ENCODE measurements at regions not wholly inside any gene's neighbourhood (a gene's known extent, or its start where the extent isn't known, plus 50 kb on each side); places are given as distances from the start of the nearest gene placed in this dataset.

DNA sequence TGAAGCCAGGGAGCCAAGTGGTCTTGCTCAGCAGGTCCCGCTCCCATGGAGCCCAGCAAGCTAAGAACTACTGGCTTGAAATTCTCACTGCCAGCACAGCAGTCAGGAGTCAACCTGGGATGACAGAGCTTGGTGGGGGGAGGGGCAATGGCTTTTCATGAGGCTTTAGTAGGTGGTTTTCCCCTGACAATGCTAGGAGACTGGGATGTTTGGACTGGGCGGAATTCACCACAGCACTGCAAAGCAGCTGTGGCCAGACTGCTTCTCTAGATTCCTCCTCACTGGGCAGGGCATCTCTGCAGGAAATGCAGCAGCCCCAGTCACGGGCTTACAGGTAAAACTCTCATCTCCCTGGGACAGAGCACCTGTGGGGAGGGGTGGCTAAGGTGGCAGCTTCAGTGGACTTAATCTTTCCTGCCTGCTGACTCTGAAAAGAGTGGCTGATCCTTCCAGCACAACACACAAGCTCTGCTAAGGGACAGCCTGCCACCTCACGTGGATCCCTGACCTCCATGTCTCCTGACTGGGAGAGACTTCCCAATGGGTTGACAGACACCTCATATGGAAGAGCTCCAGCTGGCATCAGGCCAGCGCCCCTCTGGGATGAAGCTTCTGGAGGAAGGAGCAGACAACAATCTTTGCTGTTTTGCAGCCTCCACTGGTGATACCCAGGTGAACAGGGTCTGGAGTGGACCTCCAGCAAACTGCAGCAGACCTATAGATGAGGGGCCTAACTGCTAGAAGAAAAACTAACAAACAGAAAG, 349.7 kb upstream of the ST6GAL2 start (continued):
- TF ChIP-seq, protein P1, sequence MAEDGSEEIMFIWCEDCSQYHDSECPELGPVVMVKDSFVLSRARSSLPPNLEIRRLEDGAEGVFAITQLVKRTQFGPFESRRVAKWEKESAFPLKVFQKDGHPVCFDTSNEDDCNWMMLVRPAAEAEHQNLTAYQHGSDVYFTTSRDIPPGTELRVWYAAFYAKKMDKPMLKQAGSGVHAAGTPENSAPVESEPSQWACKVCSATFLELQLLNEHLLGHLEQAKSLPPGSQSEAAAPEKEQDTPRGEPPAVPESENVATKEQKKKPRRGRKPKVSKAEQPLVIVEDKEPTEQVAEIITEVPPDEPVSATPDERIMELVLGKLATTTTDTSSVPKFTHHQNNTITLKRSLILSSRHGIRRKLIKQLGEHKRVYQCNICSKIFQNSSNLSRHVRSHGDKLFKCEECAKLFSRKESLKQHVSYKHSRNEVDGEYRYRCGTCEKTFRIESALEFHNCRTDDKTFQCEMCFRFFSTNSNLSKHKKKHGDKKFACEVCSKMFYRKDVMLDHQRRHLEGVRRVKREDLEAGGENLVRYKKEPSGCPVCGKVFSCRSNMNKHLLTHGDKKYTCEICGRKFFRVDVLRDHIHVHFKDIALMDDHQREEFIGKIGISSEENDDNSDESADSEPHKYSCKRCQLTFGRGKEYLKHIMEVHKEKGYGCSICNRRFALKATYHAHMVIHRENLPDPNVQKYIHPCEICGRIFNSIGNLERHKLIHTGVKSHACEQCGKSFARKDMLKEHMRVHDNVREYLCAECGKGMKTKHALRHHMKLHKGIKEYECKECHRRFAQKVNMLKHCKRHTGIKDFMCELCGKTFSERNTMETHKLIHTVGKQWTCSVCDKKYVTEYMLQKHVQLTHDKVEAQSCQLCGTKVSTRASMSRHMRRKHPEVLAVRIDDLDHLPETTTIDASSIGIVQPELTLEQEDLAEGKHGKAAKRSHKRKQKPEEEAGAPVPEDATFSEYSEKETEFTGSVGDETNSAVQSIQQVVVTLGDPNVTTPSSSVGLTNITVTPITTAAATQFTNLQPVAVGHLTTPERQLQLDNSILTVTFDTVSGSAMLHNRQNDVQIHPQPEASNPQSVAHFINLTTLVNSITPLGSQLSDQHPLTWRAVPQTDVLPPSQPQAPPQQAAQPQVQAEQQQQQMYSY (CRISPR knock-in tag; IDR thresholded peaks at IDR 0.05): no peak
- no peak for TF ChIP-seq EMX1 (CRISPR knock-in tag; IDR thresholded peaks at IDR 0.05)
- TF ChIP-seq ETV6 (CRISPR knock-in tag; IDR thresholded peaks at IDR 0.05): no peak
- no peak for TF ChIP-seq TP53 (CRISPR knock-in tag; IDR thresholded peaks at IDR 0.05)
- TF ChIP-seq, protein P2, sequence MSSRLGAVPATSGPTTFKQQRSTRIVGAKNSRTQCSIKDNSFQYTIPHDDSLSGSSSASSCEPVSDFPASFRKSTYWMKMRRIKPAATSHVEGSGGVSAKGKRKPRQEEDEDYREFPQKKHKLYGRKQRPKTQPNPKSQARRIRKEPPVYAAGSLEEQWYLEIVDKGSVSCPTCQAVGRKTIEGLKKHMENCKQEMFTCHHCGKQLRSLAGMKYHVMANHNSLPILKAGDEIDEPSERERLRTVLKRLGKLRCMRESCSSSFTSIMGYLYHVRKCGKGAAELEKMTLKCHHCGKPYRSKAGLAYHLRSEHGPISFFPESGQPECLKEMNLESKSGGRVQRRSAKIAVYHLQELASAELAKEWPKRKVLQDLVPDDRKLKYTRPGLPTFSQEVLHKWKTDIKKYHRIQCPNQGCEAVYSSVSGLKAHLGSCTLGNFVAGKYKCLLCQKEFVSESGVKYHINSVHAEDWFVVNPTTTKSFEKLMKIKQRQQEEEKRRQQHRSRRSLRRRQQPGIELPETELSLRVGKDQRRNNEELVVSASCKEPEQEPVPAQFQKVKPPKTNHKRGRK (CRISPR knock-in tag; IDR thresholded peaks at IDR 0.05; ENCODE audit: borderline replicate concordance): no peak
- TF ChIP-seq ELF4 (CRISPR knock-in tag; IDR thresholded peaks at IDR 0.05; ENCODE audit: low read depth): no peak
- TF ChIP-seq, protein P3, sequence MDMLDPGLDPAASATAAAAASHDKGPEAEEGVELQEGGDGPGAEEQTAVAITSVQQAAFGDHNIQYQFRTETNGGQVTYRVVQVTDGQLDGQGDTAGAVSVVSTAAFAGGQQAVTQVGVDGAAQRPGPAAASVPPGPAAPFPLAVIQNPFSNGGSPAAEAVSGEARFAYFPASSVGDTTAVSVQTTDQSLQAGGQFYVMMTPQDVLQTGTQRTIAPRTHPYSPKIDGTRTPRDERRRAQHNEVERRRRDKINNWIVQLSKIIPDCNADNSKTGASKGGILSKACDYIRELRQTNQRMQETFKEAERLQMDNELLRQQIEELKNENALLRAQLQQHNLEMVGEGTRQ (CRISPR knock-in tag; IDR thresholded peaks at IDR 0.05): no peak
- no peak for TF ChIP-seq SMAD4 (CRISPR knock-in tag; IDR thresholded peaks at IDR 0.05)
- TF ChIP-seq, protein P4, sequence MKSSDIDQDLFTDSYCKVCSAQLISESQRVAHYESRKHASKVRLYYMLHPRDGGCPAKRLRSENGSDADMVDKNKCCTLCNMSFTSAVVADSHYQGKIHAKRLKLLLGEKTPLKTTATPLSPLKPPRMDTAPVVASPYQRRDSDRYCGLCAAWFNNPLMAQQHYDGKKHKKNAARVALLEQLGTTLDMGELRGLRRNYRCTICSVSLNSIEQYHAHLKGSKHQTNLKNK (CRISPR knock-in tag; IDR thresholded peaks at IDR 0.05): no peak

DNA sequence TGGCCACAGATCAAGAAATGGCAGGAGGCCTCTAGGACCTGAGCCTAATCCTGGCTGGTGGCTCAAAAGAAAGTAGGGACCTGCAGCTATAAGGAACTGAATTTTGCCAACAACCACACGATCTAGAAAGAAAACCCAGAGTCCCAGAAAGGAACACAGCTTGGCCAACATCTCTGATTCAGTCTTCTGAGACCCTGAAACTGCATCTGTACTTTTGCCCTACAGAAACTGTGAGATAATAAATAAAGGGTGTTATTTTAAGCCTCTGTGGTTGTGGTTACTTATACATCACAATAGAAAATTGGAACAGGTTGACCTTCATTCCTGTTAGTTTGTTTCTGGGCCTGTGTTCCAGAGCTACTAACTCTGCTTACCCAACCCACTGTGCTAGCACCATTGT, 356.8 kb upstream of the ST6GAL2 start:
- TF ChIP-seq, protein P5, sequence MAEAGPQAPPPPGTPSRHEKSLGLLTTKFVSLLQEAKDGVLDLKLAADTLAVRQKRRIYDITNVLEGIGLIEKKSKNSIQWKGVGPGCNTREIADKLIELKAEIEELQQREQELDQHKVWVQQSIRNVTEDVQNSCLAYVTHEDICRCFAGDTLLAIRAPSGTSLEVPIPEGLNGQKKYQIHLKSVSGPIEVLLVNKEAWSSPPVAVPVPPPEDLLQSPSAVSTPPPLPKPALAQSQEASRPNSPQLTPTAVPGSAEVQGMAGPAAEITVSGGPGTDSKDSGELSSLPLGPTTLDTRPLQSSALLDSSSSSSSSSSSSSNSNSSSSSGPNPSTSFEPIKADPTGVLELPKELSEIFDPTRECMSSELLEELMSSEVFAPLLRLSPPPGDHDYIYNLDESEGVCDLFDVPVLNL (CRISPR knock-in tag; IDR thresholded peaks at IDR 0.05; ENCODE audit: borderline replicate concordance, low read depth): no peak
- TF ChIP-seq ZNF317 (CRISPR knock-in tag; IDR thresholded peaks at IDR 0.05; ENCODE audit: borderline replicate concordance, low read depth) (no peak), NFE2L1 (CRISPR knock-in tag; IDR thresholded peaks at IDR 0.05) (no peak), GRHL2 (CRISPR knock-in tag; IDR thresholded peaks at IDR 0.05; ENCODE audit: insufficient replicate concordance, severe bottlenecking) (no peak), ZNF396 (CRISPR knock-in tag; IDR thresholded peaks at IDR 0.05; ENCODE audit: borderline replicate concordance) (no peak)
- TF ChIP-seq, protein P6, sequence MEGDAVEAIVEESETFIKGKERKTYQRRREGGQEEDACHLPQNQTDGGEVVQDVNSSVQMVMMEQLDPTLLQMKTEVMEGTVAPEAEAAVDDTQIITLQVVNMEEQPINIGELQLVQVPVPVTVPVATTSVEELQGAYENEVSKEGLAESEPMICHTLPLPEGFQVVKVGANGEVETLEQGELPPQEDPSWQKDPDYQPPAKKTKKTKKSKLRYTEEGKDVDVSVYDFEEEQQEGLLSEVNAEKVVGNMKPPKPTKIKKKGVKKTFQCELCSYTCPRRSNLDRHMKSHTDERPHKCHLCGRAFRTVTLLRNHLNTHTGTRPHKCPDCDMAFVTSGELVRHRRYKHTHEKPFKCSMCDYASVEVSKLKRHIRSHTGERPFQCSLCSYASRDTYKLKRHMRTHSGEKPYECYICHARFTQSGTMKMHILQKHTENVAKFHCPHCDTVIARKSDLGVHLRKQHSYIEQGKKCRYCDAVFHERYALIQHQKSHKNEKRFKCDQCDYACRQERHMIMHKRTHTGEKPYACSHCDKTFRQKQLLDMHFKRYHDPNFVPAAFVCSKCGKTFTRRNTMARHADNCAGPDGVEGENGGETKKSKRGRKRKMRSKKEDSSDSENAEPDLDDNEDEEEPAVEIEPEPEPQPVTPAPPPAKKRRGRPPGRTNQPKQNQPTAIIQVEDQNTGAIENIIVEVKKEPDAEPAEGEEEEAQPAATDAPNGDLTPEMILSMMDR (IDR thresholded peaks at IDR 0.05): no peak
- no peaks in the 10 kb centered on the region for H3K9me3 Mint-ChIP-seq
- ChIA-PET CTCF (no interaction called here), POLR2A (no interaction called here)
- DNase-seq (ENCODE audit: low spot score): no peak
- ATAC-seq: no peak
- no peak overlapping the region for H3K4me3 Mint-ChIP-seq
- H3K27me3 Mint-ChIP-seq (ENCODE audit: low read depth): no peaks in the 10 kb centered on the region
- no peak overlapping the region for H3K27ac Mint-ChIP-seq
- no peaks in the 10 kb centered on the region for H3K36me3 Mint-ChIP-seq
- no peaks in the 10 kb centered on the region for H3K4me1 Mint-ChIP-seq
